ENCODE measurements at regions not wholly inside any gene's neighbourhood (a gene's known extent, or its start where the extent isn't known, plus 50 kb on each side); places are given as distances from the start of the nearest gene placed in this dataset.

- TF ChIP-seq CTCF (conservative IDR thresholded peaks at IDR 0.05 in 1 of 2, IDR thresholded peaks at IDR 0.05 in 1 of 2; ENCODE audit: low read depth in 1 of 2, low read length in 2 of 2): no peak
- TF ChIP-seq EZH2 (IDR thresholded peaks at IDR 0.05; ENCODE audit: low read length, missing control alignments): no peak
Measured at GRCh38 chrX:3443184-3443583, 96.7 kb upstream of the MXRA5 start.

Data from fibroblast of lung (primary cell).